H9 (cell line): ENCODE measurements at regions not wholly inside any gene's neighbourhood (a gene's known extent, or its start where the extent isn't known, plus 50 kb on each side); places are given as distances from the start of the nearest gene placed in this dataset.

Experiments used
- DNase-seq: peaks from one replicate; pipeline ENCODE4 v3.0.0-alpha.2; 2017
- H2AFZ ChIP-seq: one replicate; pipeline ENCODE4 v1.6.1; 2013; ENCODE audit warnings: mild to moderate bottlenecking, low read length, control low read depth, moderate library complexity
- H2AK5ac ChIP-seq: 2 replicates; pipeline ENCODE4 v1.6.1; 2013; ENCODE audit warnings: low read length, control low read depth, mixed read lengths; ENCODE audit not compliant: insufficient read length
- H2BK120ac ChIP-seq: one replicate; pipeline ENCODE4 v1.6.1; 2013; ENCODE audit warnings: low read depth, mild to moderate bottlenecking, low read length, control low read depth, inconsistent platforms; ENCODE audit not compliant: poor library complexity, severe bottlenecking
- H2BK12ac ChIP-seq: 2 replicates; pipeline ENCODE4 v1.6.1; 2013; ENCODE audit warnings: low read length, control low read depth, mixed read lengths, low read depth; ENCODE audit not compliant: insufficient read length
- H2BK15ac ChIP-seq: 2 replicates; pipeline ENCODE4 v1.6.1; 2013; ENCODE audit warnings: low read depth, low read length, control low read depth
- H2BK20ac ChIP-seq: one replicate; pipeline ENCODE4 v1.6.1; 2013; ENCODE audit warnings: low read depth, mild to moderate bottlenecking, low read length, control low read depth, inconsistent platforms; ENCODE audit not compliant: poor library complexity, severe bottlenecking
- H2BK5ac ChIP-seq: 2 replicates; pipeline ENCODE4 v1.6.1; 2013; ENCODE audit warnings: low read length, control low read depth, mixed read lengths; ENCODE audit not compliant: insufficient read length
- H3K14ac ChIP-seq: 2 replicates; pipeline ENCODE4 v1.6.1; 2013; ENCODE audit warnings: low read length, control low read depth; ENCODE audit not compliant: insufficient read depth
- H3K18ac ChIP-seq: 2 replicates; pipeline ENCODE4 v1.6.1; 2013; ENCODE audit warnings: low read depth, mild to moderate bottlenecking, mixed read lengths, low read length, control low read depth; ENCODE audit not compliant: insufficient read length
- H3K23ac ChIP-seq: 2 replicates; pipeline ENCODE4 v1.6.1; 2013; ENCODE audit warnings: low read length, control low read depth, mixed read lengths, low read depth; ENCODE audit not compliant: insufficient read length
- H3K23me2 ChIP-seq: 2 replicates; pipeline ENCODE4 v1.6.1; 2013; ENCODE audit warnings: low read depth, mild to moderate bottlenecking, mixed read lengths, low read length, control low read depth; ENCODE audit not compliant: insufficient read length, poor library complexity, severe bottlenecking
- H3K27ac ChIP-seq: 2 replicates; pipeline ENCODE4 v1.5.1; 2013; ENCODE audit warnings: low read length, control low read depth, mixed read lengths, low read depth; ENCODE audit not compliant: insufficient read length
- H3K27me3 ChIP-seq: 2 replicates; pipeline ENCODE4 v1.6.1; 2013; ENCODE audit warnings: low read length, control low read depth, inconsistent platforms; ENCODE audit not compliant: insufficient read depth
- H3K4ac ChIP-seq: 2 replicates; pipeline ENCODE4 v1.6.1; 2013; ENCODE audit warnings: low read depth, mild to moderate bottlenecking, control low read depth, inconsistent platforms, low read length, moderate library complexity
- H3K4me1 ChIP-seq: 2 replicates; pipeline ENCODE4 v1.6.1; 2013; ENCODE audit warnings: low read length, control low read depth, inconsistent platforms; ENCODE audit not compliant: insufficient read depth
- H3K4me2 ChIP-seq: 2 replicates; pipeline ENCODE4 v1.6.1; 2013; ENCODE audit warnings: low read length, control low read depth, mixed read lengths; ENCODE audit not compliant: insufficient read length, insufficient read depth
- H3K56ac ChIP-seq: 2 replicates; pipeline ENCODE4 v1.6.1; 2013; ENCODE audit warnings: low read depth, mild to moderate bottlenecking, mixed read lengths, low read length, control low read depth; ENCODE audit not compliant: insufficient read length
- H3K79me1 ChIP-seq: 2 replicates; pipeline ENCODE4 v1.6.1; 2013; ENCODE audit warnings: low read depth, mild to moderate bottlenecking, moderate library complexity, low read length, control low read depth, inconsistent platforms; ENCODE audit not compliant: insufficient read depth, poor library complexity, severe bottlenecking
- H3K79me2 ChIP-seq: 2 replicates; pipeline ENCODE4 v1.6.1; 2013; ENCODE audit warnings: low read length, control low read depth, inconsistent platforms; ENCODE audit not compliant: insufficient read depth
- H3K9ac ChIP-seq: 2 replicates; pipeline ENCODE4 v1.6.1; 2013; ENCODE audit warnings: low read length, control low read depth, mixed read lengths; ENCODE audit not compliant: insufficient read length; ENCODE audit errors: extremely low read depth
- H3K9me3 ChIP-seq: one replicate; pipeline ENCODE4 v1.6.1; 2013; ENCODE audit warnings: low read depth, low read length, inconsistent platforms; ENCODE audit not compliant: control insufficient read depth
- H3T11ph ChIP-seq: one replicate; pipeline ENCODE4 v1.6.1; 2013; ENCODE audit warnings: mild to moderate bottlenecking, low read length, control low read depth, inconsistent platforms
- H4K20me1 ChIP-seq: one replicate; pipeline ENCODE4 v1.6.1; 2013; ENCODE audit not compliant: control insufficient read depth, insufficient read length, insufficient read depth
- H4K5ac ChIP-seq: 2 replicates; pipeline ENCODE4 v1.6.1; 2013; ENCODE audit warnings: low read depth, mild to moderate bottlenecking, mixed read lengths, low read length, control low read depth; ENCODE audit not compliant: insufficient read length
- H4K8ac ChIP-seq: replicated peaks from 2 replicates; pipeline ENCODE4 v1.6.1; 2013; ENCODE audit warnings: low read length, control low read depth, mixed read lengths, low read depth; ENCODE audit not compliant: insufficient read length
- H4K91ac ChIP-seq: 2 replicates; pipeline ENCODE4 v1.6.1; 2013; ENCODE audit warnings: low read depth, mild to moderate bottlenecking, moderate library complexity, mixed read lengths, low read length, control low read depth; ENCODE audit not compliant: insufficient read length
- H3K27ac Mint-ChIP-seq, 3 experiments: 2 replicates in 2 of 3; 3 replicates in 1 of 3; pipeline ENCODE4 v1.8.0; 2020 to 2021; ENCODE audit warnings: mixed read lengths in 3 of 3, mild to moderate bottlenecking in 1 of 3, moderate library complexity in 1 of 3
- H3K27me3 Mint-ChIP-seq: 2 replicates; pipeline ENCODE4 v1.8.0; 2021; ENCODE audit warnings: low read depth, mild to moderate bottlenecking, moderate library complexity, mixed read lengths
- H3K36me3 Mint-ChIP-seq, 3 experiments: 2 replicates in 2 of 3; 3 replicates in 1 of 3; pipeline ENCODE4 v1.8.0; 2020 to 2021; ENCODE audit warnings: low read depth in 3 of 3, mixed read lengths in 3 of 3; ENCODE audit not compliant: insufficient read depth in 1 of 3
- H3K4me1 Mint-ChIP-seq, 2 experiments: 2 replicates each; pipeline ENCODE4 v1.8.0; 2020; ENCODE audit warnings: mixed read lengths in 2 of 2
- H3K4me3 Mint-ChIP-seq, 2 experiments: 2 replicates in 1 of 2; 3 replicates in 1 of 2; pipeline ENCODE4 v1.8.0; 2020 to 2021; ENCODE audit warnings: mild to moderate bottlenecking in 2 of 2, mixed read lengths in 2 of 2, moderate library complexity in 1 of 2
- H3K9me3 Mint-ChIP-seq, 2 experiments: 2 replicates in 1 of 2; 3 replicates in 1 of 2; pipeline ENCODE4 v1.8.0; 2020; ENCODE audit warnings: mild to moderate bottlenecking in 2 of 2, mixed read lengths in 2 of 2, moderate library complexity in 1 of 2
- whole genome bisulfite sequencing: extraction: QIAGEN DNeasy Blood & Tissue Kit; methylation state at CpG from one replicate; pipeline ENCODE4 v1.1.7; 2013; ENCODE audit warnings: missing lambda C conversion rate, low lambda C conversion rate, mixed read lengths; ENCODE audit not compliant: insufficient read length; ENCODE audit errors: extremely low coverage; 5-methylcytosine and 5-hydroxymethylcytosine counted together
- TF ChIP-seq, protein P1 (sequence below): fragments of 200-600 bp; sonication (generic); conservative IDR thresholded peaks from 3 replicates; pipeline ENCODE4 v1.8.0; 2021; ENCODE audit warnings: antibody characterized with exemption, mild to moderate bottlenecking

DNA sequence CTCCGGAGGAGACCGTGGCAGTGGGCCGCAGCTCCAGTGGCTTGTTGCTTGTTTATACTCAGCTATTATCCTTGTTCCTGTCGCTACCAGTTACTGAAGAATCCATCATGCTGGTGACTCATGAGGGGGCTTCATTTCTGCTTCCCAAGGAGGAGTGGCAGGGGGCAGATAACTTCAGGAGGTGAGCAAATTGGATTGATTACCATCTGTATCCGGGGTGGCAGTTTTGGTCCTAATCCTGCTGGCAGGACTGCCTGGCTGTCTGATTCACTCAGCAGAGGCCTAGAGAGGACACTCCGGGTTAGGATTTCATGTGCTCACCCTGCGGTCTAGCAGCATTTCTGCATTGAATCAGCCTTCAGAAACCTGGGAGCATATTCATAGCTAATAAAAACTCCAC, 230.0 kb downstream of the ACTR3 start:
- H2BK15ac ChIP-seq, result no peak overlapping the region
- TF ChIP-seq, protein P1, sequence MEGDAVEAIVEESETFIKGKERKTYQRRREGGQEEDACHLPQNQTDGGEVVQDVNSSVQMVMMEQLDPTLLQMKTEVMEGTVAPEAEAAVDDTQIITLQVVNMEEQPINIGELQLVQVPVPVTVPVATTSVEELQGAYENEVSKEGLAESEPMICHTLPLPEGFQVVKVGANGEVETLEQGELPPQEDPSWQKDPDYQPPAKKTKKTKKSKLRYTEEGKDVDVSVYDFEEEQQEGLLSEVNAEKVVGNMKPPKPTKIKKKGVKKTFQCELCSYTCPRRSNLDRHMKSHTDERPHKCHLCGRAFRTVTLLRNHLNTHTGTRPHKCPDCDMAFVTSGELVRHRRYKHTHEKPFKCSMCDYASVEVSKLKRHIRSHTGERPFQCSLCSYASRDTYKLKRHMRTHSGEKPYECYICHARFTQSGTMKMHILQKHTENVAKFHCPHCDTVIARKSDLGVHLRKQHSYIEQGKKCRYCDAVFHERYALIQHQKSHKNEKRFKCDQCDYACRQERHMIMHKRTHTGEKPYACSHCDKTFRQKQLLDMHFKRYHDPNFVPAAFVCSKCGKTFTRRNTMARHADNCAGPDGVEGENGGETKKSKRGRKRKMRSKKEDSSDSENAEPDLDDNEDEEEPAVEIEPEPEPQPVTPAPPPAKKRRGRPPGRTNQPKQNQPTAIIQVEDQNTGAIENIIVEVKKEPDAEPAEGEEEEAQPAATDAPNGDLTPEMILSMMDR, result no peak
- H2BK20ac ChIP-seq, result no peak overlapping the region
- H3K56ac ChIP-seq, result no peak overlapping the region
- no peak overlapping the region for H4K5ac ChIP-seq
- H3K36me3 Mint-ChIP-seq, result no peaks in the 10 kb centered on the region; a peak in 1 of 7 replicates
- H2BK5ac ChIP-seq, result no peak overlapping the region
- no peaks in the 10 kb centered on the region for H3K9me3 Mint-ChIP-seq
- H2BK120ac ChIP-seq, result no peak overlapping the region
- WGBS, result no CpG with 5 or more reads among the region's 7 CpGs
- no peaks in the 10 kb centered on the region for H3K27me3 ChIP-seq
- H4K8ac ChIP-seq, result no peak overlapping the region
- H3K27me3 Mint-ChIP-seq, result no peaks in the 10 kb centered on the region
- no peak overlapping the region for H2AFZ ChIP-seq
- peaks cover 19 to 25% of the 10 kb centered on the region in 2 experiments for H3K4me1 Mint-ChIP-seq
- H3K79me1 ChIP-seq, result no peaks in the 10 kb centered on the region
- H3K27ac ChIP-seq, result no peak overlapping the region
- H3T11ph ChIP-seq, result no peak overlapping the region
- no peak overlapping the region for H2BK12ac ChIP-seq
- H3K9ac ChIP-seq, result no peak overlapping the region
- DNase-seq, result no peak
- H3K79me2 ChIP-seq, result no peaks in the 10 kb centered on the region
- no peak overlapping the region for H3K23ac ChIP-seq
- H3K4me1 ChIP-seq, result peaks cover 8% of the 10 kb centered on the region; the same call in 1 of the 2 replicates
- H3K4me2 ChIP-seq, result no peak overlapping the region
- no peak overlapping the region for H3K14ac ChIP-seq
- no peak overlapping the region for H3K4me3 Mint-ChIP-seq
- H2AK5ac ChIP-seq, result no peak overlapping the region
- no peaks in the 10 kb centered on the region for H3K23me2 ChIP-seq
- H4K91ac ChIP-seq, result no peak overlapping the region
- H3K18ac ChIP-seq, result no peak overlapping the region
- H3K27ac Mint-ChIP-seq, result no peak overlapping the region
- H3K9me3 ChIP-seq, result no peaks in the 10 kb centered on the region
- H4K20me1 ChIP-seq, result no peaks in the 10 kb centered on the region
- no peak overlapping the region for H3K4ac ChIP-seq
